HG02571 (cell line): ENCODE measurements at regions not wholly inside any gene's neighbourhood (a gene's known extent, or its start where the extent isn't known, plus 50 kb on each side); places are given as distances from the start of the nearest gene placed in this dataset.

Experiments used
- ATAC-seq: cut with Tn5 transposase; IDR thresholded peaks from one replicate; pipeline ENCODE4 v1.9.1; 2021; ENCODE audit warnings: mild to moderate bottlenecking, moderate library complexity; ENCODE audit not compliant: unreplicated experiment

- ATAC-seq = no peak
These were observed 111.5 kb upstream of the ATXN7L3B start for GRCh38 chr12:74426091-74426490.

- ATAC-seq = no peak
These were observed 108.1 kb upstream of the ATXN7L3B start for GRCh38 chr12:74429535-74429934.

GRCh38 chr12:74431801-74432200 is 105.8 kb upstream of the ATXN7L3B start:
- no peak for ATAC-seq

GRCh38 chr12:74440469-74440868 is 97.2 kb upstream of the ATXN7L3B start:
- no peak for ATAC-seq

- ATAC-seq = no peak
These were observed 95.8 kb upstream of the ATXN7L3B start for GRCh38 chr12:74441872-74442271.

- ATAC-seq = no peak
These were observed 91.2 kb upstream of the ATXN7L3B start for GRCh38 chr12:74446466-74446865.

GRCh38 chr12:74449872-74450271 is 87.8 kb upstream of the ATXN7L3B start:
- ATAC-seq = no peak

- ATAC-seq = no peak
These were observed 83.5 kb upstream of the ATXN7L3B start for GRCh38 chr12:74454109-74454508.

GRCh38 chr12:74455429-74455828 is 82.2 kb upstream of the ATXN7L3B start:
- ATAC-seq = no peak

GRCh38 chr12:74456431-74456830 is 81.2 kb upstream of the ATXN7L3B start:
- ATAC-seq = no peak

GRCh38 chr12:74468401-74468800 is 69.2 kb upstream of the ATXN7L3B start:
- ATAC-seq = no peak

GRCh38 chr12:74476234-74476633 is 61.4 kb upstream of the ATXN7L3B start:
- ATAC-seq = no peak

- ATAC-seq = no peak
These were observed 56.6 kb upstream of the ATXN7L3B start for GRCh38 chr12:74481078-74481477.

GRCh38 chr12:74482115-74482514 is 55.5 kb upstream of the ATXN7L3B start:
- no peak for ATAC-seq

GRCh38 chr12:74483057-74483456 is 54.6 kb upstream of the ATXN7L3B start:
- no peak for ATAC-seq
